Stimulated activated CD4-positive, alpha-beta T cell treated with anti-CD3 and anti-CD28 coated beads, Interleukin-12 subunit alpha, Interleukin-12 subunit beta, amount 100 ng/mL, for 24 hours (primary cell): ENCODE measurements at regions not wholly inside any gene's neighbourhood (a gene's known extent, or its start where the extent isn't known, plus 50 kb on each side); places are given as distances from the start of the nearest gene placed in this dataset.

Source experiments
- DNase-seq, 2 experiments: peaks; one replicate each; pipeline ENCODE4 v3.0.0-alpha.2; 2020; ENCODE audit warnings: low read depth in 2 of 2

DNA sequence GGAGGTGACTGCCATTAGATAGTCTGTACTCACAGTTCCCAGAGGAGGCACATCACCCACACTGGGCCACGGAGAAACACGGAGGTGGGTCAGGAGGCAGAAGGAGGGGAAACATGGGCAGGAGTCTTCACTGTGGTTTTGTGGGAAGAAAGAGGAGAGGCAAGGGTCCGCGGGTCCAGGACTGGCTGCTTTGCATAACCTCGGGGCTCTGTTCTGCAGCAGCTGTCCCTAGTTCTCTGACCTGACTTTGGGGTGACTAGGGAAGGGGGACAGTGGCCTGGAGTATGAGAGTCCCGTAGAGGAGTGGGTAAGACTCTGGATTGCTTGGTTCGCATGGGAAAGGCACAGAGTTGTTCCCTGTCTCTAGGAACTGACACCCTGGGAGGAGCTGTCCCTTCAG lies 238.3 kb upstream of the RAB6C start:
- DNase-seq, result no peak

GRCh38 chr2:129741623-129742022 lies 237.8 kb upstream of the RAB6C start:
- DNase-seq, result no peak

GRCh38 chr2:129742415-129743180 lies 236.9 kb upstream of the RAB6C start:
- no peak for DNase-seq

DNA sequence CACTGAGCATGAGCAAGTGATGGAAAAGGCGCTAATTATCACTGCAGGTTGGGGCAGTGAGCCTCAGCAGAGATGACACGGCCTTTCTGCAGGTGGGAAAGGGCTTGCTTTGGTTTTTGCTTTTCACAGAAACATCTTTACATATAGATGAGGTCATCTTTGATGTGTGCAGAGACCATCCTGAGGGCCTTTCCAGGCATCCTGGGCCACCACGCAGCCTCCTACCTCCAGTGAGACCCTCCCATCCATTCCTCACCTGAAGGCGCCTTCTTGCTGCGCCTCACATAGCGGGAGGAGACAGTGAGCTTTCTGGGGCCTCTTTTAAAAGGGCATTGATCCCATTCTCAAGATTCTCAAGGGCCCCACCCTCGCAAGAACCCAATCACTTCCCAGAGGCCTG lies 235.3 kb upstream of the RAB6C start:
- no peak for DNase-seq

DNA sequence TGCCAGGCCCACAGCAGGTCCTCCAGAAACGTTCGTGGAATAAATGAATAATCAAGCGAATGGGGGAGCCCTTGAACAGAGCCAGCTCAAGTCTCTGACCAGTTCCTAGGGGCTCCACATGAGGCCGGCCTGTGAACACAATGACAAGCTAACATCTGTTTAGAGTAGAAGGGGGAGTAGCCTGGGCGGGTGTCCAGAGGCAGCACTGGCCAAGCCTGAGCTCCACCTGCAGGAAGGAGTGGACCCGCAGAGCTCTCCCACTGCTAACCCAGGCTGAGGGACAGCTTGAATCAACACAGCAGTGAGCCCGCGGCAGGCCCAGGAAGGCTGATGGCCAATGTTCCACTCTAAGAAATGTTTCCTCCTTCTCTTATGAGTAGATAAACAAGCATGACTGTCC lies 234.8 kb upstream of the RAB6C start:
- DNase-seq, result no peak

GRCh38 chr2:129747500-129748125 lies 231.9 kb upstream of the RAB6C start:
- no peak for DNase-seq

- DNase-seq, result no peak
Observed at GRCh38 chr2:129748250-129748649, 231.2 kb upstream of the RAB6C start.

GRCh38 chr2:129748653-129749052 lies 230.8 kb upstream of the RAB6C start:
- no peak for DNase-seq

GRCh38 chr2:129751409-129751808 lies 228.1 kb upstream of the RAB6C start:
- no peak for DNase-seq

DNA sequence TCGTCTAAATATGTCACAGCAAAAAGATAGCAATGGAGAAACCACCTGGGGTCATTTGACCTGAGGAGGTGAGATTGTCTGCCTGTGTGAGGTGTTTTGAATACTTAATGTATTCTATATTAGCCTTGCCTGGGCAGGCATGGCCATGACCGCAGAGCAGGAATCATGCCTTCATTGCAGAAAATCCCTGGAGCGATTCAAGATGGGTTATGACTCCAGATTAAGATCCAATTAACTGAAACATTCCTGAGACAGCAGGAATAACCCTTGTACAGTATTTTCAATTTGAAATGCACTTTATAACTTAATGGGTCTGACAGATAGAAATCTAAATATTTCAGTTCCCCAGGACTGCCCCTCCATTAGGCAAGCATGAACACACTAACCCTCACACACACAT lies 227.3 kb upstream of the RAB6C start:
- no peak for DNase-seq

GRCh38 chr2:129752686-129753085 lies 226.8 kb upstream of the RAB6C start:
- DNase-seq, result no peak

- no peak for DNase-seq
Observed at GRCh38 chr2:129753261-129753660, 226.2 kb upstream of the RAB6C start.

DNA sequence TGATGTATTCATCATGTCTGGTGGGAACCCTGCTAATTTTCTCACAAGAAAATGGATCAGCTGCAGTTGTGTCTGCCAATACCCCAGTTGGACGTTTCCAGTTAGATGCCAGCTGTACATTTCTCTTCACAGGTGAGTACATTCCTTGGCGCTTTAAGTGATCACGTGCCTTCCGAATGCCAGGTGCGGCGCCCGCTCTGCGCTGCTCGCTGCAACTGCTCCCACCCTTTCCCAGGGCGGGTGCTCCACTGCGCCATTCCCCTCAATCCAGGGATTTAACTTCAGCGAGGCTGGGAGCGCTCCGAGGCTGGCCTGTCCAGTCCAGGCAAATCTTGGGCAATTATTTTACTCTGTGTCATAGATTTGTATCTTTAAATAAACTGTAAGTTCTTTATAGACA lies 225.0 kb upstream of the RAB6C start:
- DNase-seq, result no peak

GRCh38 chr2:129754831-129755230 lies 224.6 kb upstream of the RAB6C start:
- DNase-seq, result no peak

GRCh38 chr2:129755786-129756185 lies 223.7 kb upstream of the RAB6C start:
- no peak for DNase-seq

DNA sequence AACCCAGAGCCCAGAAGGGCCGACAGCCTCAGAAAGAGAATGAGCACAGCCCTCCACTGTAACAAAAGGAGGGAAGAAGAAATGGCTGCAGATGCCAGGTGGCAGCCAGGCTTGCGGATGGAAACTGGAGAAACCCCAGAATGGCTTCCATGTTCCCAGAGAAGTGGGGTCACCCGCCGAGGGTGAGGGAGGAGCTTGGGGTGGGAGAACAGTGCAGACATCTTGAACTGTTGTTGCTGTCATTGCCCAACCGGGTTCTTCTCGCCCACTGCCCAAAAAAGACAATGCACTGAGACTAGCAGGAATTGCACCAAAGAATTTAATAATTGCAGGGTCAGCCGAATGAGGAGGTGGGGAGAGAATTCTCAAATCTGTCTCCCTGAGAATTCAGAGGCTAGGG lies 223.2 kb upstream of the RAB6C start:
- no peak for DNase-seq

DNA sequence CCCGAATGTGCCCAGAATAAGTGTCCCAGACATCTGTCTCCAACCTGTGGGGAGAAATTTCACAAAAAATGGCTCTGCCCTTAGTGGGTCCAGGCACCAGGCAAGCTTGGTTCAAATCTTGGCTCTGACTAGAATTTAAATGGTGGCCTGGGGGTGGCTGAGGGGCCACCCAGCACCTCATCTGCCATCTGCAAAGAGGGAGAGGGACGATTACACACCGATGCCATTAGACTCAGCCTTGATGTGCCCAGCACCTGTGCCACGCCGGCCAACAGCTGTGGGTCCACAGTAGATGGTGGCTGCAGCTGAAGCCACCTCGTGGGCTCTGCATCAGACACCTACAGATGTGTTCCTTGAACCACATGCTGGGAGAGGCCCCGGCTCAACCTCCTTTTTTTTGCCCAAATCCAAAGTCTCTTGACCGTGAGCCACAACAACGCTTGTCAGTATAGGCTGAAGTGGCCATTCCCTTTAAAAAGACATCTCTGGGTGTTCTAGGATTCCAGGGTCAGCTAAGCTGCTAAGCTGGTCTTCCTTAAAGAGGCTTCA lies 222.0 kb upstream of the RAB6C start:
- no peak for DNase-seq

- DNase-seq, result no peak
Observed at GRCh38 chr2:129757915-129758783, 221.3 kb upstream of the RAB6C start.

GRCh38 chr2:129758784-129759471 lies 220.5 kb upstream of the RAB6C start:
- DNase-seq, result no peak

DNA sequence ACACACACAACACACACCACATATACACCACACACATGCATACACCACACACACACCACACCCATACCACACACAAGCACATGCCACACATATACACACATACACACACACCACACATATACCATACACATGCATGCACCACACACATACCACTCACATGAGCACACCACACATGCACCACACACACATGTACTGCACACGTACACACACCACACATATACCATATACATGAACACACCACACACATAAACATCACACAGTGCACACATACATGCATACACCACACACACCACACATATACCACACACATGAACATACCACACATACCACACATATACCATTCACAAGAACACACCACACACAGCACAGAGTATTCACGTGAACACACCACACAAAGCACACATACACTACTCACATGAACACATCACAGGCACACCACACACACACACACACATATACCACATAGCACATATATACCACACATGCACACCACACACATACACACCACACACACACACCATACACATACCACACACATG lies 219.9 kb upstream of the RAB6C start:
- DNase-seq, result no peak

- no peak for DNase-seq
Observed at GRCh38 chr2:129760669-129761068, 218.8 kb upstream of the RAB6C start.
